ENCODE measurements at regions not wholly inside any gene's neighbourhood (a gene's known extent, or its start where the extent isn't known, plus 50 kb on each side); places are given as distances from the start of the nearest gene placed in this dataset.

- TF ChIP-seq Cebpa-rat (IDR thresholded peaks at IDR 0.05): no peak
- Histone ChIP-seq H3K27ac (no peak overlapping the region), H3K27me3 (no peaks in the 10 kb centered on the region), H4K20me1 (no peaks in the 10 kb centered on the region), H3K9me3 (no peaks in the 10 kb centered on the region), H3K4me2 (no peak overlapping the region), H3K9ac (no peak overlapping the region), H3K4me1 (no peaks in the 10 kb centered on the region), H3K4me3 (no peak overlapping the region), H3K36me3 (no peaks in the 10 kb centered on the region)
Measured at GRCh38 chr10:61356354-61356753, 96.8 kb downstream of the TMEM26 start.

GRCh38 chr10:61355211-61355610, 98.0 kb downstream of the TMEM26 start:
- H3K4me2 ChIP-seq: no peak overlapping the region
- H3K4me1 ChIP-seq: no peaks in the 10 kb centered on the region
- H3K27me3 ChIP-seq: no peaks in the 10 kb centered on the region
- no peak for TF ChIP-seq Cebpa-rat (IDR thresholded peaks at IDR 0.05)
- H3K27ac ChIP-seq: no peak overlapping the region
- H3K9me3 ChIP-seq: no peaks in the 10 kb centered on the region
- no peak overlapping the region for H3K9ac ChIP-seq
- no peak overlapping the region for H3K4me3 ChIP-seq
- H4K20me1 ChIP-seq: no peaks in the 10 kb centered on the region
- no peaks in the 10 kb centered on the region for H3K36me3 ChIP-seq

DNA sequence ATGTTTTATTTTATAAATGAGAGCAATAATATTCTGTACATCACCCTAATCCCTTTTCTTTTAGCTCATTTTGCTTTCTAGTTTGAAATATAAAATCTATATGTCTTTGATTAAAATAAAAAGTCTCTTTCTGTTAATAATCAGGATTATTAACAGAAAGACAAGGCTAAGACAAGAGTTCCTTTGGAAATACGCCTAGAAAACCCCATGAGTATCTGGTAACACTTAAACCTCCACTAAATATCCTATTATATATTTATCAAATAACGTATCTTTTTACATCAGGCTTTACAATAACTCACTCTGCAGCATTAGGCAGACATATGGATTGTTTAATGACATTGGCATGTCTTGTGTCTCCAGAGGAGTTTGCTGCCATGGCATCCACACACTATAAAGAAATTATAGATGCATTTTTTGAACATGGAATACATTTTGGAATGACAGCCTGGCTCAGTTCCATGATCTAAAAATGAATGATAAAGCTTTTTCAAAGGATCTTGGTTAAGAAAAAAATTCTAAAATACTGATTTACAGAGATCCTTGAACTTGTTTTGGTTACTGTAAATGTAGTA, 98.7 kb downstream of the TMEM26 start:
- no peak for TF ChIP-seq Cebpa-rat (IDR thresholded peaks at IDR 0.05)
- H3K27me3 ChIP-seq: no peaks in the 10 kb centered on the region
- no peak overlapping the region for H3K9ac ChIP-seq
- no peak overlapping the region for H3K27ac ChIP-seq
- no peak overlapping the region for H3K4me3 ChIP-seq
- no peaks in the 10 kb centered on the region for H3K36me3 ChIP-seq
- no peaks in the 10 kb centered on the region for H3K9me3 ChIP-seq
- H3K4me1 ChIP-seq: no peaks in the 10 kb centered on the region
- H4K20me1 ChIP-seq: no peaks in the 10 kb centered on the region
- H3K4me2 ChIP-seq: no peak overlapping the region

GRCh38 chr10:61350794-61351193, 102.4 kb downstream of the TMEM26 start:
- Histone ChIP-seq H3K4me3 (no peak overlapping the region), H3K4me2 (no peak overlapping the region), H3K9me3 (no peaks in the 10 kb centered on the region), H3K36me3 (no peaks in the 10 kb centered on the region), H3K27ac (no peak overlapping the region), H3K27me3 (no peaks in the 10 kb centered on the region), H3K4me1 (no peaks in the 10 kb centered on the region), H4K20me1 (no peaks in the 10 kb centered on the region), H3K9ac (no peak overlapping the region)
- TF ChIP-seq Cebpa-rat (IDR thresholded peaks at IDR 0.05): no peak

- Histone ChIP-seq H3K4me3 (no peak overlapping the region), H3K27ac (no peak overlapping the region), H3K27me3 (no peaks in the 10 kb centered on the region), H3K9ac (no peak overlapping the region), H3K4me1 (no peaks in the 10 kb centered on the region), H3K36me3 (no peaks in the 10 kb centered on the region), H3K9me3 (no peaks in the 10 kb centered on the region), H3K4me2 (no peak overlapping the region), H4K20me1 (no peaks in the 10 kb centered on the region)
- TF ChIP-seq Cebpa-rat (IDR thresholded peaks at IDR 0.05): no peak
Measured at GRCh38 chr10:61350068-61350467, 103.1 kb downstream of the TMEM26 start.

GRCh38 chr10:61346796-61347413, 106.3 kb downstream of the TMEM26 start:
- Histone ChIP-seq H3K27ac (no peak overlapping the region), H4K20me1 (no peaks in the 10 kb centered on the region), H3K9me3 (no peaks in the 10 kb centered on the region), H3K36me3 (no peaks in the 10 kb centered on the region), H3K9ac (no peak overlapping the region), H3K4me3 (no peak overlapping the region), H3K4me2 (no peak overlapping the region), H3K4me1 (no peaks in the 10 kb centered on the region), H3K27me3 (no peaks in the 10 kb centered on the region)
- no peak for TF ChIP-seq Cebpa-rat (IDR thresholded peaks at IDR 0.05)

DNA sequence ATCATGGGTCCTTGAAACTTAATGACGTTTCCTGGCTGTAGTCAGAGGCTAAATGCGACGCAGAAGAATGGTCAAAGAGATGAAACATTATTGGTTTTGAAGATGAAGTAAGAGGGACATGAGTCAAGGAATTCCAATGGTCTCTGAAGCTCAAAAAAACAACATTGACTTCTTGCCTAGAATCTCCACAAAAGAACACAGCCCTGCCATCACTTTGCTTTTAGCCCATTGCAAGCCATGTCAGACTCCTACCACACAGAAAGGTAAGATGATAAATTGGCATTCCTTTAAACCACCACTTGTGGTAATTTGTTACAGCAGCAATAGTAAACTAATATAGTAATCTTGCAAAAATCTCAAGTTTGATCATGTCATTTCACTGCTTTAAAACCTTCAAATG, 109.4 kb downstream of the TMEM26 start:
- no peaks in the 10 kb centered on the region for H3K36me3 ChIP-seq

GRCh38 chr10:61342858-61343572, 110.2 kb downstream of the TMEM26 start:
- Histone ChIP-seq H3K27me3 (no peaks in the 10 kb centered on the region), H3K27ac (no peak overlapping the region), H3K9me3 (no peaks in the 10 kb centered on the region), H3K4me1 (no peaks in the 10 kb centered on the region), H3K4me2 (no peak overlapping the region), H3K4me3 (no peak overlapping the region), H3K36me3 (no peaks in the 10 kb centered on the region), H3K9ac (no peak overlapping the region), H4K20me1 (no peaks in the 10 kb centered on the region)
- no peak for TF ChIP-seq Cebpa-rat (IDR thresholded peaks at IDR 0.05)

More for the DNA sequence above, 109.4 kb downstream of the TMEM26 start:
- Histone ChIP-seq H3K4me3 (no peak overlapping the region), H4K20me1 (no peaks in the 10 kb centered on the region), H3K4me1 (no peaks in the 10 kb centered on the region), H3K27ac (no peak overlapping the region), H3K9me3 (no peaks in the 10 kb centered on the region), H3K9ac (no peak overlapping the region), H3K4me2 (no peak overlapping the region), H3K27me3 (no peaks in the 10 kb centered on the region)
- TF ChIP-seq Cebpa-rat (IDR thresholded peaks at IDR 0.05): no peak

- no peaks in the 10 kb centered on the region for H3K36me3 ChIP-seq
- H3K9me3 ChIP-seq: no peaks in the 10 kb centered on the region
- no peak for TF ChIP-seq Cebpa-rat (IDR thresholded peaks at IDR 0.05)
- no peak overlapping the region for H3K4me3 ChIP-seq
- no peak overlapping the region for H3K4me2 ChIP-seq
- H3K9ac ChIP-seq: no peak overlapping the region
- H3K4me1 ChIP-seq: no peaks in the 10 kb centered on the region
- no peaks in the 10 kb centered on the region for H3K27me3 ChIP-seq
- H3K27ac ChIP-seq: no peak overlapping the region
- H4K20me1 ChIP-seq: no peaks in the 10 kb centered on the region
Measured at GRCh38 chr10:61341008-61341407, 112.2 kb downstream of the TMEM26 start.

GRCh38 chr10:61338146-61338545, 115.0 kb downstream of the TMEM26 start:
- Histone ChIP-seq H3K9ac (no peak overlapping the region), H3K27ac (no peak overlapping the region), H4K20me1 (no peaks in the 10 kb centered on the region), H3K36me3 (no peaks in the 10 kb centered on the region), H3K27me3 (no peaks in the 10 kb centered on the region), H3K4me3 (no peak overlapping the region), H3K9me3 (no peaks in the 10 kb centered on the region), H3K4me1 (no peaks in the 10 kb centered on the region), H3K4me2 (no peak overlapping the region)
- no peak for TF ChIP-seq Cebpa-rat (IDR thresholded peaks at IDR 0.05)

All from BLaER1 (cell line).